ENCODE measurements at regions not wholly inside any gene's neighbourhood (a gene's known extent, or its start where the extent isn't known, plus 50 kb on each side); places are given as distances from the start of the nearest gene placed in this dataset.

DNA sequence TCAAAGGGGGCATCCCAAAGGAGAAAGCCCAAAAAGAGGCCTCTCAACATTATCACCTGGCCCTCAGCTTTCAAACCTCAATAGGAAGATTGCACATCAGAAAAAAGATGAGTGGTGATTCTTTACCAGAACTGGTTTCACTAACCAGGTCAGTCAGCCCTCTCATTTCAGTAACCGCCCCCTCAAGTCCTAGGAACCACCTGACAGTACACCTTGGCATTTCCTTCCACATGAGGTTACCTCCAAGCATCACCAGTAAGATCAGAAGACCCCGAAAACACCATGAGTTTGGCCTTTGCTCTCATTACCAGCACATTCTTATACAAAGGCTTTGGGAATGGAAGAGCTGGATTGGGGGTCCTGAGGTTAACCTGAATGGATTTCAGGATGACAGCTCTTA lies 200.5 kb downstream of the SUCLA2 start:
- WGBS (ENCODE audit: insufficient coverage), result 83% methylated on average over 1 of the region's 2 CpGs
- Histone ChIP-seq H3K27ac (ENCODE audit: low read depth, low read length) (no peak overlapping the region), H3K9me3 (ENCODE audit: control insufficient read depth, insufficient read depth, low read length) (no peaks in the 10 kb centered on the region), H3K4me1 (ENCODE audit: control insufficient read depth, insufficient read depth, low read length) (no peaks in the 10 kb centered on the region), H3K27me3 (ENCODE audit: control insufficient read depth, insufficient read depth, low read length) (no peaks in the 10 kb centered on the region), H3K36me3 (ENCODE audit: control insufficient read depth, insufficient read depth, low read length) (no peaks in the 10 kb centered on the region), H3K4me3 (ENCODE audit: low read depth, low read length) (no peak overlapping the region)
- no peak for DNase-seq (ENCODE audit: low read depth in 4 of 6, low spot score in 6 of 6)

DNA sequence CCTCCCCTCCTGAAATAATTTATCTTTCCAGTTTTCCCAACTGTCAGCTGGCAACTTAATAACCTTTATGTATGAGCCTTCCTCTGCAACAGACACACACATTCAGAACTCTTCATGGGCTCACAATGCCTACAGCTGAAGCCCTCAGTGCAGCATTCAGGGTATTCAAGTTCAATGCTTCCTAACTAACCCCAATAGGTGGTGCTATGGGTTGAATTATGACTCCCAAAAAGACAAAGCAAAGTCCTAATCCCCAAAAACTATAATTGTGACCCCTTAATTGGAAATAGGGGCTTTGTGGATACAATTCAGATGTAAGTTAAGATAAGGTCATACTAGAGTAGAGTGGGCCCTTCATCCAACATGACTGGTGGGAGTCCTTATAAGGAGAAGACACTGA lies 202.2 kb downstream of the SUCLA2 start:
- Histone ChIP-seq H3K4me3 (ENCODE audit: low read depth, low read length) (no peak overlapping the region), H3K4me1 (ENCODE audit: control insufficient read depth, insufficient read depth, low read length) (no peaks in the 10 kb centered on the region), H3K27ac (ENCODE audit: low read depth, low read length) (no peak overlapping the region), H3K36me3 (ENCODE audit: control insufficient read depth, insufficient read depth, low read length) (no peaks in the 10 kb centered on the region), H3K9me3 (ENCODE audit: control insufficient read depth, insufficient read depth, low read length) (no peaks in the 10 kb centered on the region), H3K27me3 (ENCODE audit: control insufficient read depth, insufficient read depth, low read length) (no peaks in the 10 kb centered on the region)
- no peak for DNase-seq (ENCODE audit: low read depth in 4 of 6, low spot score in 6 of 6)

- Histone ChIP-seq H3K4me1 (ENCODE audit: control insufficient read depth, insufficient read depth, low read length) (no peaks in the 10 kb centered on the region), H3K27ac (ENCODE audit: low read depth, low read length) (no peak overlapping the region), H3K4me3 (ENCODE audit: low read depth, low read length) (no peak overlapping the region), H3K9me3 (ENCODE audit: control insufficient read depth, insufficient read depth, low read length) (no peaks in the 10 kb centered on the region), H3K36me3 (ENCODE audit: control insufficient read depth, insufficient read depth, low read length) (no peaks in the 10 kb centered on the region), H3K27me3 (ENCODE audit: control insufficient read depth, insufficient read depth, low read length) (no peaks in the 10 kb centered on the region)
- DNase-seq (ENCODE audit: low read depth in 4 of 6, low spot score in 6 of 6), result no peak
- WGBS (ENCODE audit: insufficient coverage), result 88% methylated on average over 5 of the region's 6 CpGs
Observed at GRCh38 chr13:47798194-47798593, 202.9 kb downstream of the SUCLA2 start.

GRCh38 chr13:47796816-47797215 lies 204.3 kb downstream of the SUCLA2 start:
- no peaks in the 10 kb centered on the region for H3K36me3 ChIP-seq (ENCODE audit: control insufficient read depth, insufficient read depth, low read length)
- H3K9me3 ChIP-seq (ENCODE audit: control insufficient read depth, insufficient read depth, low read length), result no peaks in the 10 kb centered on the region
- no peak overlapping the region for H3K4me3 ChIP-seq (ENCODE audit: low read depth, low read length)
- no peaks in the 10 kb centered on the region for H3K4me1 ChIP-seq (ENCODE audit: control insufficient read depth, insufficient read depth, low read length)
- no peak for DNase-seq (ENCODE audit: low read depth in 4 of 6, low spot score in 6 of 6)
- no peak overlapping the region for H3K27ac ChIP-seq (ENCODE audit: low read depth, low read length)
- WGBS (ENCODE audit: insufficient coverage), result 83% methylated on average over 5 of the region's 10 CpGs
- H3K27me3 ChIP-seq (ENCODE audit: control insufficient read depth, insufficient read depth, low read length), result no peaks in the 10 kb centered on the region

DNA sequence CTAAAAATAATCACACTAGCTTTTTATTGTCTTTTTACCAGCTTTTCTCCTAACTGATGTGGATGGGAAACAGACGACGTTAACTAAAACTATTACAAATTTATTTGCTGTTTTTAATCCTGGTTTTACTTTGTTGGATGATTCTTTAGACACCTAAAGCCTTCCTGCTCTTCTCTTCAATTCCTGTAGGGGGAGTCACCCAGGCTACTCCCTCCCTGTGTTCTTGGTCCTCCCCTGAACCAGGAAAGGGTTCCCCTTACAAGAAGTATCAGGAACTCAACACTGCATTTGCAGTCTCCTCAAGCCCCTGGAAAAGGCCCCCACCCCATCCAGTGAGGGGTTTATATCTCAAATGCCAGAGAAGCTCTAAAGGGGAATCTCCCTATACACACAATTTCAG lies 206.1 kb downstream of the SUCLA2 start:
- peaks cover 7% of the 10 kb centered on the region for H3K9me3 ChIP-seq (ENCODE audit: control insufficient read depth, insufficient read depth, low read length)
- no peaks in the 10 kb centered on the region for H3K4me1 ChIP-seq (ENCODE audit: control insufficient read depth, insufficient read depth, low read length)
- H3K27ac ChIP-seq (ENCODE audit: low read depth, low read length), result no peak overlapping the region
- H3K36me3 ChIP-seq (ENCODE audit: control insufficient read depth, insufficient read depth, low read length), result no peaks in the 10 kb centered on the region
- no peaks in the 10 kb centered on the region for H3K27me3 ChIP-seq (ENCODE audit: control insufficient read depth, insufficient read depth, low read length)
- H3K4me3 ChIP-seq (ENCODE audit: low read depth, low read length), result no peak overlapping the region
- no CpG with 5 or more reads among the region's 2 CpGs for WGBS (ENCODE audit: insufficient coverage)
- no peak for DNase-seq (ENCODE audit: low read depth in 4 of 6, low spot score in 6 of 6)

DNA sequence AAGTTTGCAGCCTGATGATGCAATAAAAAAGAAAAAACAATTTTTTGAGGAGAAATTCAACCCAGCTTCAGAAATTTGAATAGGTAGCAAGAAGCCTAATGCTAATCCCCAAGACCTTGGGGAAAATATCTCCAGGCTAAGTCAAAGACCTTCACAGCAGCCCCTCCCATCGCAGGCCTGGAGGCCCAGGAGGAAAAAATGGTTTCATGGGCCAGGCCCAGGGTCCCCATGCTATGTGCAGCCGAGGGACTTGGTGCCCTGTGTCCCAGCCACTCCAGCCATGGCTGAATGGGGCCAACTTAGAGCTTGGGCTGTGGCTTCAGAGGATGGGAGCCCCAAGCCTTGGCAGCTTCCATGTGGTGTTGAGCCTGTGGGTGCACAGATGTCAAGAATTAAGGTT lies 210.3 kb downstream of the SUCLA2 start:
- no peak for DNase-seq (ENCODE audit: low read depth in 4 of 6, low spot score in 6 of 6)

DNA sequence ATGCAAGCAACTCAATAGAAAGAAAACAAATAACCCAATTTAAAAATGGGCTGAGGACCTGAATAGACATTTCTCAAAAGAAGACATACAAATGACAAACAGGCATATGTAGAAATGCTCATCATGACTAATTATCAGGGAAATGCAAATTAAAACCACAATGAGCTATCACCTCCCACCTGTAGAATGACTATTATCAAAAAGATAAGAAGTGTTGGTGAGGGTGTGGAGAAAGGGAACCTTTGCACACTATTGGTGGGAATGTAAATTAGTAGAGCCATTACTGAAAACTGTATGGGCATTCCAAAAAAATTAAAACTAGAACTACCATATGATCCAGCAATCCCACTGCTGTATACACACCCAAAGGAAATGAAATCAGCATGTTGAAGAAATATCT lies 212.2 kb downstream of the SUCLA2 start:
- Histone ChIP-seq H3K27ac (ENCODE audit: low read depth, low read length) (no peak overlapping the region), H3K4me1 (ENCODE audit: control insufficient read depth, insufficient read depth, low read length) (no peaks in the 10 kb centered on the region), H3K4me3 (ENCODE audit: low read depth, low read length) (no peak overlapping the region), H3K36me3 (ENCODE audit: control insufficient read depth, insufficient read depth, low read length) (no peaks in the 10 kb centered on the region), H3K9me3 (ENCODE audit: control insufficient read depth, insufficient read depth, low read length) (peaks cover 7% of the 10 kb centered on the region), H3K27me3 (ENCODE audit: control insufficient read depth, insufficient read depth, low read length) (no peaks in the 10 kb centered on the region)
- no peak for DNase-seq (ENCODE audit: low read depth in 4 of 6, low spot score in 6 of 6)

More for the DNA sequence above, 210.3 kb downstream of the SUCLA2 start:
- peaks cover 7% of the 10 kb centered on the region for H3K9me3 ChIP-seq (ENCODE audit: control insufficient read depth, insufficient read depth, low read length)
- no peak overlapping the region for H3K4me3 ChIP-seq (ENCODE audit: low read depth, low read length)
- H3K27me3 ChIP-seq (ENCODE audit: control insufficient read depth, insufficient read depth, low read length), result no peaks in the 10 kb centered on the region
- H3K36me3 ChIP-seq (ENCODE audit: control insufficient read depth, insufficient read depth, low read length), result no peaks in the 10 kb centered on the region
- no peaks in the 10 kb centered on the region for H3K4me1 ChIP-seq (ENCODE audit: control insufficient read depth, insufficient read depth, low read length)
- H3K27ac ChIP-seq (ENCODE audit: low read depth, low read length), result no peak overlapping the region
- WGBS (ENCODE audit: insufficient coverage), result 58% methylated on average over 2 of the region's 2 CpGs

- Histone ChIP-seq H3K4me3 (ENCODE audit: low read depth, low read length) (no peak overlapping the region), H3K4me1 (ENCODE audit: control insufficient read depth, insufficient read depth, low read length) (peaks cover 4% of the 10 kb centered on the region), H3K27ac (ENCODE audit: low read depth, low read length) (no peak overlapping the region), H3K36me3 (ENCODE audit: control insufficient read depth, insufficient read depth, low read length) (no peaks in the 10 kb centered on the region), H3K9me3 (ENCODE audit: control insufficient read depth, insufficient read depth, low read length) (peaks cover 3% of the 10 kb centered on the region), H3K27me3 (ENCODE audit: control insufficient read depth, insufficient read depth, low read length) (no peaks in the 10 kb centered on the region)
- DNase-seq (ENCODE audit: low read depth in 4 of 6, low spot score in 6 of 6), result no peak
Observed at GRCh38 chr13:47774671-47774994, 226.4 kb downstream of the SUCLA2 start.

- no peaks in the 10 kb centered on the region for H3K36me3 ChIP-seq (ENCODE audit: control insufficient read depth, insufficient read depth, low read length)
- peaks cover 1% of the 10 kb centered on the region for H3K9me3 ChIP-seq (ENCODE audit: control insufficient read depth, insufficient read depth, low read length)
- no peak overlapping the region for H3K4me3 ChIP-seq (ENCODE audit: low read depth, low read length)
- no peak overlapping the region for H3K27ac ChIP-seq (ENCODE audit: low read depth, low read length)
- H3K27me3 ChIP-seq (ENCODE audit: control insufficient read depth, insufficient read depth, low read length), result no peaks in the 10 kb centered on the region
- no peak for DNase-seq (ENCODE audit: low read depth in 4 of 6, low spot score in 6 of 6)
- WGBS (ENCODE audit: insufficient coverage), result no CpG with 5 or more reads among the region's 1 CpG
- no peaks in the 10 kb centered on the region for H3K4me1 ChIP-seq (ENCODE audit: control insufficient read depth, insufficient read depth, low read length)
Observed at GRCh38 chr13:47764817-47765216, 236.3 kb downstream of the SUCLA2 start.

- no peaks in the 10 kb centered on the region for H3K27me3 ChIP-seq (ENCODE audit: control insufficient read depth, insufficient read depth, low read length)
- WGBS (ENCODE audit: insufficient coverage), result 83% methylated on average over 1 of the region's 4 CpGs
- peak in 1 of 6 donors; percentile 15 for DNase-seq (ENCODE audit: low read depth in 4 of 6, low spot score in 6 of 6)
- no peaks in the 10 kb centered on the region for H3K9me3 ChIP-seq (ENCODE audit: control insufficient read depth, insufficient read depth, low read length)
- no peak overlapping the region for H3K27ac ChIP-seq (ENCODE audit: low read depth, low read length)
- H3K36me3 ChIP-seq (ENCODE audit: control insufficient read depth, insufficient read depth, low read length), result no peaks in the 10 kb centered on the region
- no peaks in the 10 kb centered on the region for H3K4me1 ChIP-seq (ENCODE audit: control insufficient read depth, insufficient read depth, low read length)
- no peak overlapping the region for H3K4me3 ChIP-seq (ENCODE audit: low read depth, low read length)
Observed at GRCh38 chr13:47757466-47758080, 243.5 kb downstream of the SUCLA2 start.
